ENCODE measurements at regions not wholly inside any gene's neighbourhood (a gene's known extent, or its start where the extent isn't known, plus 50 kb on each side); places are given as distances from the start of the nearest gene placed in this dataset.
"Not testable (repeated sequence)": the region's sequence is repeated elsewhere in the genome, so short reads cannot be mapped to it uniquely, and the experiment has no call there.

- DNase-seq: no peak
Measured at GRCh38 chr10:129057856-129058663, 409.0 kb upstream of the MGMT start.

- no peak for DNase-seq
Measured at GRCh38 chr10:129058664-129059155, 408.3 kb upstream of the MGMT start.

DNA sequence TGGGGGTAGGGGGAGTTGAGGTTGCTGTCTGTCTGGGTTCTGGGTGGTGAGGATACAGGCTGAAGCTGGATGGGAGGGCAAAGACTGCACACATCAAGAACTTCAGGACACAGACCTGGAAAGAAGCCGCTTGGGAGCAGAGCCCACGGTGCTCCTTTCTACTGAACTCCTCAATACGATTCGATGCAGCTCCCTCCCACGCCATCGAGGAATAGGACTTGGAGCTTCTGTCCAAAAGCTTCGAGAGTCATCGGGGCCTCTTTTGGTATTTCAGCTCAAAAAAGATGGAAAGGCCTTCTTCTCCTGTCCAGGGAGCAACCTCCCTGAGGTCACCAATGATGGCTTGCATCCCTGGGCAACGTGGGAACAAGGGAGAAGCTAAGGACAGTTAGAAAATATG is 407.1 kb upstream of the MGMT start:
- no peak for DNase-seq

- no peak for DNase-seq
Measured at GRCh38 chr10:129063212-129063611, 403.8 kb upstream of the MGMT start.

GRCh38 chr10:129063877-129064276 is 403.2 kb upstream of the MGMT start:
- no peak for DNase-seq

- not testable (repeated sequence) for DNase-seq
Measured at GRCh38 chr10:129066529-129066928, 400.5 kb upstream of the MGMT start.

GRCh38 chr10:129071411-129071810 is 395.6 kb upstream of the MGMT start:
- DNase-seq: not testable (repeated sequence)

- no peak for DNase-seq
Measured at GRCh38 chr10:129074939-129075338, 392.1 kb upstream of the MGMT start.

DNA sequence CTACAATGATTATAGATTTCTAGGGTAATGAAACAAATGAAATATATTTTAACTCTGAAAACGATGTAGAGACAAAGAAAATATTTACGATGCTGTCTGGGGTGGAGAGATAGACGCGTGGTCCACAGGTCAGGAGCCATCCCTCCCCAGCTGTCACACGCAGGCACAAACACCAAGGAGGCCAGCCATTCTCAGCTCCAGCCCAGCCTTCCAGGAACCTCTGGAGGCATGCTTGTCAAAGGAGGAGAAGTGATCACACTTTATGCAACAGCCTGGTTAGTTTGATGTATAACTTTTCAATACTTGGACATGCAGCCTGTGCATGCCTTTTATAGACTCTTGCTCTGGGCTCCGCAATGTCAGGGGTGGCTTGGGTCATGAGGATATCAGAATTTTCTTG is 391.5 kb upstream of the MGMT start:
- DNase-seq: no peak

- no peak for DNase-seq
Measured at GRCh38 chr10:129075927-129076326, 391.1 kb upstream of the MGMT start.

DNA sequence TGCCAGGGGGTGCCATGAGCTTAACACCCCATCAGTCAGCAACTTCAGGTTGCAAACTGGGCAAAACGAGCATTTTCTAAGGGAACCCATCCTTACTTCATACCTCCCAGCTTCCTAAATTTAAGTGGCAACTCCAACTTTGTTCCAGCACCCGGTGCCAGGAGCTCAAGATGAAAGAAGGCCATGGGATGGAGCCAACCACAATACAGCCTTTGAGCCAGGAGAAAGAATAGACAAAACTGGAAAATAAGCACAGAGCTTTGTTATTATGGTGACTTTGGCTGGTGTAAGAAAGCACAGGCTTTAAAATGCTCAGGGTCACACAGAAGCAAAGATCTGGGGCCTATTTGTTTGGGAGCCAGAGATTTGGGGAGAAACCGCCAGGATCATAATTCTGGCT is 388.7 kb upstream of the MGMT start:
- DNase-seq: no peak

- DNase-seq: no peak
Measured at GRCh38 chr10:129078746-129079145, 388.3 kb upstream of the MGMT start.

DNA sequence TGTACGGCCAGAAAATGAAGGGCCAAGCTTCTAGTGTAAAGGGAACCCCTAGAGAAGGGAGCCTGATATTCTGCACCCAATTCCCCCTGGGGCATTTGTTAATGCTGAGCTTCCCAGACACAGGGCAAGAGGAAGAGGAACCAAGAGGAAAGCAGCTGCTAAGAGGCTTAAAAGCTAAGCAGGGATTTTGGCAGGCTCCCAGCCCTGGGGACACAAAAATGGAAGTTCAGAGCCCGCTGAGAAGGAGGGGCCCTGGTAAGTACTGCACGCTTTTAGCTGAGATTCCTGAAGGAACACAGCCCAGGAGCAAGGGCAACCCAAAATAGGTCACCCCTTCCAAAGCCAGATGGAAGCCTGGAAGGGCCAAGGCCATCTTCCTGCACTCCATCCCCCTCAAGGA is 387.3 kb upstream of the MGMT start:
- DNase-seq: no peak

DNA sequence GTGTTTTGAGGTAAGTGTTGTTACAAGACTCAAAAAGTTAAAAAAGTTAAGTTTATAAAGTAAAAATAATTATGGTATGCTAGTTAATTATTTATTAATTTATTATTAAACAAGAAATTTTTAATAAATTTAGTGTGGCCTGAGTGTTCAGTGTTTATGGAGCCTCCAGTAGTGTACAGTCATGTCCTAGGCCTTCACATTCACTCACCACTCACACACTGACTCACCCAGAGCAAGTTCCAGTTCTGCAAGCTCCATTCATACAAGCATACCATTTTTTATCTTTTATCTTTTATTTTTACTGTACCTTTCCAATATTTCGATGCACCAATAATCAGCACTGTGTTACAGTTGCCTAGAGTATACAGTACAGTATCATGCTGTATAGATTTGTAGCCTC is 381.2 kb upstream of the MGMT start:
- no peak for DNase-seq

- DNase-seq: no peak
Measured at GRCh38 chr10:129089341-129089740, 377.7 kb upstream of the MGMT start.

- DNase-seq: no peak
Measured at GRCh38 chr10:129090165-129090564, 376.9 kb upstream of the MGMT start.

DNA sequence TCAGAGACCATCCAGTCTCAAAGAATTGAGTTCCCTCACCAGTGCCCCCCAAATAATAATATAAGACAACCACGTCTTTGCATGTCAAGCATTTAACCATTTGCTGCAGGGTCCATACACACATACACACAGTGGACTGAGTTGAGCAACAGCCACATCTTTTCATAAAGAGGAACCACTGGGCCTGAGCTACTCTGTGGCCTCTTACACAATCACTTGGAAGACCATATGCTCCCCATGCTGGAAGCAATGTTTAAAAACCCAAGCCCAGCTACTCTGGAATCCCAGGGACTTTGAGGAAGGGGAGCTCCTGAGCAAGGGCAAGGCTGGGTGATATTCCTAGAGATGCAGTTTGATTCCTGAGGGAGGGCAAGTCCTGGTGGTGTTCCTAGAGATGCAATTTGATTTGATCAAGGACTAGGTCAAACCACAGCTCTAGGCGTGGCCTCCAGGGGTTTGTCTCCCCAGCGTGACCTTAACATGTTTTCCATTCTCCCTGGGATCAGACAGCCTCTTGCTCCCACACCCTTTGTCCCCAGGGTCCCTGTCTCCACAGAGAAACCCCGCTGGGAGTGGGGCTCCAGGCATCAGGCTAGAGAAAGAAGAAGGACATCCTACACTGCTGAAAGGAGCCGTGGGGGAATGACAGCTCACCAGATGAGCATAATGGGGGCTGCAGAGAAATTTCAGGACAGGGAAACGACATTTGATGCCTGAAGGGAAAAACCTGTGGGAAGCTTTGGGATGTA is 376.2 kb upstream of the MGMT start:
- DNase-seq: no peak

- no peak for DNase-seq
Measured at GRCh38 chr10:129093641-129094040, 373.4 kb upstream of the MGMT start.

GRCh38 chr10:129094233-129094632 is 372.8 kb upstream of the MGMT start:
- DNase-seq: no peak

GRCh38 chr10:129094861-129095260 is 372.2 kb upstream of the MGMT start:
- DNase-seq: no peak

- no peak for DNase-seq
Measured at GRCh38 chr10:129095680-129096064, 371.4 kb upstream of the MGMT start.

- peak; percentile 14 for DNase-seq
Measured at GRCh38 chr10:129096065-129096984, 370.7 kb upstream of the MGMT start.

- DNase-seq: no peak
Measured at GRCh38 chr10:129097776-129098330, 369.2 kb upstream of the MGMT start.
